Breast epithelium (tissue), 3 donors: ENCODE measurements at regions not wholly inside any gene's neighbourhood (a gene's known extent, or its start where the extent isn't known, plus 50 kb on each side); places are given as distances from the start of the nearest gene placed in this dataset.

Experiments used
- POLR2A ChIP-seq: fragments of 450-650 bp; IDR thresholded peaks from one replicate; pipeline ENCODE4 v1.6.1; 2016; ENCODE audit warnings: antibody characterized with exemption, mild to moderate bottlenecking, moderate library complexity
- TF ChIP-seq, protein P1 (sequence below), 3 donors: fragments of 450-650 bp; IDR thresholded peaks; one replicate each; pipeline ENCODE4 v1.5.1; 2016 to 2017; ENCODE audit warnings: antibody characterized with exemption in 3 of 3, mild to moderate bottlenecking in 3 of 3, moderate library complexity in 3 of 3

DNA sequence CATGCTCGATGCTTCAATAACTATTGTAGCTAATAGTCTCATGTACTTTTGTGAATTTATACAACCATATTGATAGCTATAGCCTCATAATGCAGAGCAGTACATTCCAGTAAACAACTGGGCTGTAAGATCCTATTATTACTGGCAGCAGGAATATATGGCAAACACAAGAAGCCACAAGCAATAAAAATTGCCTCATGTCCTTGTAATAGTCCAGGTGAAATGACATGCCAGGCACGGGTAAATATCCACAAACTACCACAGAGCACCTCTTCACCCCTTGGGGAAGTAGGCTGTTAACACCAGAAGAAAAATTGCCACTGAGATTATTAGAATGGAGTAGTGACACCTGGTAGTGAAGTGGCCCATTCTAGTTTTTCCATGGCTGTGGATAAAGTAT is 158.3 kb downstream of the MTX2 start:
- TF ChIP-seq, protein P1, sequence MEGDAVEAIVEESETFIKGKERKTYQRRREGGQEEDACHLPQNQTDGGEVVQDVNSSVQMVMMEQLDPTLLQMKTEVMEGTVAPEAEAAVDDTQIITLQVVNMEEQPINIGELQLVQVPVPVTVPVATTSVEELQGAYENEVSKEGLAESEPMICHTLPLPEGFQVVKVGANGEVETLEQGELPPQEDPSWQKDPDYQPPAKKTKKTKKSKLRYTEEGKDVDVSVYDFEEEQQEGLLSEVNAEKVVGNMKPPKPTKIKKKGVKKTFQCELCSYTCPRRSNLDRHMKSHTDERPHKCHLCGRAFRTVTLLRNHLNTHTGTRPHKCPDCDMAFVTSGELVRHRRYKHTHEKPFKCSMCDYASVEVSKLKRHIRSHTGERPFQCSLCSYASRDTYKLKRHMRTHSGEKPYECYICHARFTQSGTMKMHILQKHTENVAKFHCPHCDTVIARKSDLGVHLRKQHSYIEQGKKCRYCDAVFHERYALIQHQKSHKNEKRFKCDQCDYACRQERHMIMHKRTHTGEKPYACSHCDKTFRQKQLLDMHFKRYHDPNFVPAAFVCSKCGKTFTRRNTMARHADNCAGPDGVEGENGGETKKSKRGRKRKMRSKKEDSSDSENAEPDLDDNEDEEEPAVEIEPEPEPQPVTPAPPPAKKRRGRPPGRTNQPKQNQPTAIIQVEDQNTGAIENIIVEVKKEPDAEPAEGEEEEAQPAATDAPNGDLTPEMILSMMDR (IDR thresholded peaks at IDR 0.05): no peak
- TF ChIP-seq POLR2A: no peak
